A673 (cell line): ENCODE measurements at regions not wholly inside any gene's neighbourhood (a gene's known extent, or its start where the extent isn't known, plus 50 kb on each side); places are given as distances from the start of the nearest gene placed in this dataset.

ENCODE experiments used
- EZH2 ChIP-seq: fragments of 200-600 bp; sonication (generic); IDR thresholded peaks from 2 replicates; pipeline ENCODE4 v1.6.1; 2017; ENCODE audit warnings: borderline replicate concordance, low read depth, mild to moderate bottlenecking, mixed read lengths, antibody characterized with exemption, low read length; ENCODE audit not compliant: poor library complexity, severe bottlenecking
- TF ChIP-seq, protein P1 (sequence below): fragments of 300-800, 200-600 bp; sonication (generic); conservative IDR thresholded peaks from 2 replicates; pipeline ENCODE4 v1.5.1; 2017; ENCODE audit warnings: low read depth, mild to moderate bottlenecking, antibody characterized with exemption, low read length, moderate library complexity, mixed read lengths

DNA sequence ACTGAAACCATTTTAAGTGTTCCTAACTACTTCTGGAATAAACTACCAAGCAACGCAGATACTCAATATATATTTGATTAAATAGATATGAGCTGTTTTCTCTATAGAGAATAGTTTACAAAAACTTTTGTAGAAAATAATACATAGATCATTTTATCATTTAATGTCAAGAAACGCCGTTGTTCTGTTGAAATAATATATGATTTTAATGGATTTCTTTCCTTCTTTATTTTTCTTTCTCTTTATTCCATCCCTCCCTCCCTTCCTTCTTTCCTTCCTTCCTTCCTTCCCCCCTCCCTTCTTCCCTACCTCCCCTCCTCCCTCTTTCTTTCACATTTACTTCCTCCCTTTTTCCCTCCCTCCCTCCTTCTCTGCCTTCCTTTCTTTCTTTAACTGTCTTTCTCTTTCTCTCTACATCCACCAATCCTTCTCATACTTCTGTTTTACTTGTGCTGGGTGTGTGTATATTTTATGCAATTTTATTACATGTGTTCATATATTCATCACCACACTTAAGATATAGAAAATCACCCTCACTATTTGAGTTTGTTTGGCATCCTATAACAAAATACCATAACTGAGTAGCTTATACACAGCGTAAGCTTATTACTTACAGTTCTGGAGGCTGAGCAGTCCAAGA, 230.9 kb upstream of the BRINP3 start:
- TF ChIP-seq, protein P1, sequence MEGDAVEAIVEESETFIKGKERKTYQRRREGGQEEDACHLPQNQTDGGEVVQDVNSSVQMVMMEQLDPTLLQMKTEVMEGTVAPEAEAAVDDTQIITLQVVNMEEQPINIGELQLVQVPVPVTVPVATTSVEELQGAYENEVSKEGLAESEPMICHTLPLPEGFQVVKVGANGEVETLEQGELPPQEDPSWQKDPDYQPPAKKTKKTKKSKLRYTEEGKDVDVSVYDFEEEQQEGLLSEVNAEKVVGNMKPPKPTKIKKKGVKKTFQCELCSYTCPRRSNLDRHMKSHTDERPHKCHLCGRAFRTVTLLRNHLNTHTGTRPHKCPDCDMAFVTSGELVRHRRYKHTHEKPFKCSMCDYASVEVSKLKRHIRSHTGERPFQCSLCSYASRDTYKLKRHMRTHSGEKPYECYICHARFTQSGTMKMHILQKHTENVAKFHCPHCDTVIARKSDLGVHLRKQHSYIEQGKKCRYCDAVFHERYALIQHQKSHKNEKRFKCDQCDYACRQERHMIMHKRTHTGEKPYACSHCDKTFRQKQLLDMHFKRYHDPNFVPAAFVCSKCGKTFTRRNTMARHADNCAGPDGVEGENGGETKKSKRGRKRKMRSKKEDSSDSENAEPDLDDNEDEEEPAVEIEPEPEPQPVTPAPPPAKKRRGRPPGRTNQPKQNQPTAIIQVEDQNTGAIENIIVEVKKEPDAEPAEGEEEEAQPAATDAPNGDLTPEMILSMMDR, result no peak
- no peak for TF ChIP-seq EZH2
